WTC11 (cell line): ENCODE measurements at regions not wholly inside any gene's neighbourhood (a gene's known extent, or its start where the extent isn't known, plus 50 kb on each side); places are given as distances from the start of the nearest gene placed in this dataset.

ENCODE experiments used
- ATAC-seq: fragments of 200-7000 bp; cut with Tn5 transposase; 2 replicates; pipeline ENCODE4 v1.10.0; 2021; ENCODE audit warnings: mild to moderate bottlenecking, moderate library complexity
- CTCF ChIA-PET: fragments of 300-600 bp; sonication (Branson Sonifier 250); formaldehyde crosslinking; loops from one replicate; lab custom pipeline; 2021; ENCODE audit warnings: antibody characterized with exemption; lab: Charles Lee
- POLR2A ChIA-PET: fragments of 350-600 bp; sonication (Branson Sonifier 250); formaldehyde crosslinking; loops from one replicate; lab custom pipeline; 2021; ENCODE audit warnings: antibody characterized with exemption; lab: Charles Lee
- DNase-seq: peaks from one replicate; pipeline ENCODE4 v3.0.0; 2021; ENCODE audit warnings: low spot score
- H3K27ac Mint-ChIP-seq: 2 replicates; pipeline ENCODE4 v1.8.0; 2021; ENCODE audit warnings: mixed read lengths
- H3K27me3 Mint-ChIP-seq: 2 replicates; pipeline ENCODE4 v1.8.0; 2021; ENCODE audit warnings: low read depth, mild to moderate bottlenecking, moderate library complexity, mixed read lengths
- H3K36me3 Mint-ChIP-seq: 2 replicates; pipeline ENCODE4 v1.8.0; 2021; ENCODE audit warnings: mixed read lengths
- H3K4me1 Mint-ChIP-seq: 2 replicates; pipeline ENCODE4 v1.8.0; 2022; ENCODE audit warnings: mixed read lengths
- H3K4me3 Mint-ChIP-seq: 2 replicates; pipeline ENCODE4 v1.8.0; 2021; ENCODE audit warnings: mild to moderate bottlenecking, moderate library complexity, mixed read lengths
- H3K9me3 Mint-ChIP-seq: 2 replicates; pipeline ENCODE4 v1.8.0; 2021; ENCODE audit warnings: mixed read lengths
- ATF3 ChIP-seq: sonication (generic); formaldehyde crosslinking; conservative IDR thresholded peaks from 2 replicates; pipeline ENCODE4 v1.8.1; 2022; ENCODE audit warnings: mild to moderate bottlenecking, missing genetic modification reagents
- E2F4 ChIP-seq: sonication (generic); formaldehyde crosslinking; IDR thresholded peaks from 2 replicates; pipeline ENCODE4 v1.8.1; 2022; ENCODE audit warnings: low read depth, mild to moderate bottlenecking, moderate library complexity, missing genetic modification reagents, borderline replicate concordance
- E2F5 ChIP-seq: sonication (generic); formaldehyde crosslinking; IDR thresholded peaks from 2 replicates; pipeline ENCODE4 v1.8.1; 2022; ENCODE audit warnings: mild to moderate bottlenecking, moderate library complexity, missing genetic modification reagents
- ESRRA ChIP-seq: sonication (generic); formaldehyde crosslinking; IDR thresholded peaks from 2 replicates; pipeline ENCODE4 v1.8.1; 2022; ENCODE audit warnings: mild to moderate bottlenecking, missing genetic modification reagents, borderline replicate concordance
- FOXP4 ChIP-seq: sonication (generic); formaldehyde crosslinking; IDR thresholded peaks from 2 replicates; pipeline ENCODE4 v1.8.0; 2022; ENCODE audit warnings: mild to moderate bottlenecking, missing genetic modification reagents
- HMGA2 ChIP-seq: fragments of 250-450 bp; sonication (Bioruptor Pico); IDR thresholded peaks from 2 replicates; pipeline ENCODE4 v1.4.0; 2021; ENCODE audit warnings: mild to moderate bottlenecking, moderate library complexity
- JAZF1 ChIP-seq: fragments of 250-450 bp; sonication (Bioruptor Pico); IDR thresholded peaks from 2 replicates; pipeline ENCODE4 v1.9.0; 2021; ENCODE audit warnings: moderate library complexity, mild to moderate bottlenecking, inconsistent platforms
- JUN ChIP-seq: sonication (generic); formaldehyde crosslinking; IDR thresholded peaks from 2 replicates; pipeline ENCODE4 v1.8.0; 2023; ENCODE audit warnings: mild to moderate bottlenecking, missing genetic modification reagents
- MLX ChIP-seq: sonication (generic); formaldehyde crosslinking; IDR thresholded peaks from 2 replicates; pipeline ENCODE4 v1.8.1; 2023; ENCODE audit warnings: mild to moderate bottlenecking, missing genetic modification reagents, moderate library complexity
- MXD4 ChIP-seq: fragments of 250-450 bp; sonication (Bioruptor Pico); IDR thresholded peaks from 2 replicates; pipeline ENCODE4 v1.8.0; 2021; ENCODE audit warnings: mild to moderate bottlenecking, moderate library complexity, borderline replicate concordance
- NFATC4 ChIP-seq: fragments of 250-450 bp; sonication (Bioruptor Pico); IDR thresholded peaks from 2 replicates; pipeline ENCODE4 v1.9.0; 2021; ENCODE audit warnings: mild to moderate bottlenecking
- NFE2L1 ChIP-seq: sonication (generic); formaldehyde crosslinking; IDR thresholded peaks from 2 replicates; pipeline ENCODE4 v1.8.1; 2023; ENCODE audit warnings: missing genetic modification reagents
- NR1H2 ChIP-seq: sonication (generic); formaldehyde crosslinking; IDR thresholded peaks from 2 replicates; pipeline ENCODE4 v1.9.0; 2021; ENCODE audit warnings: mild to moderate bottlenecking, moderate library complexity, missing genetic modification reagents
- OVOL2 ChIP-seq: fragments of 250-450 bp; sonication (Bioruptor Pico); IDR thresholded peaks from 2 replicates; pipeline ENCODE4 v1.9.0; 2021; ENCODE audit warnings: mild to moderate bottlenecking, borderline replicate concordance
- RELA ChIP-seq: sonication (generic); formaldehyde crosslinking; IDR thresholded peaks from 2 replicates; pipeline ENCODE4 v1.8.1; 2022; ENCODE audit warnings: missing genetic modification reagents, mild to moderate bottlenecking, borderline replicate concordance
- SP1 ChIP-seq: sonication (generic); formaldehyde crosslinking; conservative IDR thresholded peaks from 2 replicates; pipeline ENCODE4 v1.8.1; 2022; ENCODE audit warnings: missing genetic modification reagents
- STAT6 ChIP-seq: sonication (generic); formaldehyde crosslinking; conservative IDR thresholded peaks from 2 replicates; pipeline ENCODE4 v1.8.1; 2023; ENCODE audit warnings: mild to moderate bottlenecking, low read depth, missing genetic modification reagents, moderate library complexity
- USF1 ChIP-seq: sonication (generic); formaldehyde crosslinking; IDR thresholded peaks from 2 replicates; pipeline ENCODE4 v1.8.0; 2022; ENCODE audit warnings: mild to moderate bottlenecking, missing genetic modification reagents
- ZBTB21 ChIP-seq: sonication (generic); formaldehyde crosslinking; IDR thresholded peaks from 2 replicates; pipeline ENCODE4 v1.8.1; 2023; ENCODE audit warnings: mild to moderate bottlenecking, missing genetic modification reagents, borderline replicate concordance
- ZNF121 ChIP-seq: sonication (generic); formaldehyde crosslinking; IDR thresholded peaks from 2 replicates; pipeline ENCODE4 v1.8.0; 2023; ENCODE audit warnings: missing genetic modification reagents
- ZNF219 ChIP-seq: sonication (generic); formaldehyde crosslinking; IDR thresholded peaks from 2 replicates; pipeline ENCODE4 v1.8.0; 2023; ENCODE audit warnings: missing genetic modification reagents, mild to moderate bottlenecking, borderline replicate concordance
- ZNF232 ChIP-seq: sonication (generic); formaldehyde crosslinking; IDR thresholded peaks from 2 replicates; pipeline ENCODE4 v1.8.0; 2022; ENCODE audit warnings: mild to moderate bottlenecking, missing genetic modification reagents
- ZNF396 ChIP-seq: fragments of 250-450 bp; sonication (Bioruptor Pico); IDR thresholded peaks from 2 replicates; pipeline ENCODE4 v1.8.0; 2021; ENCODE audit warnings: mild to moderate bottlenecking, moderate library complexity, borderline replicate concordance

GRCh38 chr13:34207334-34207733 is 389.4 kb downstream of the RFC3 start (continued):
- TF ChIP-seq USF1 (CRISPR knock-in tag) (no peak), JAZF1 (no peak), STAT6 (no peak), ZNF219 (CRISPR knock-in tag) (no peak)

- Mint-ChIP-seq H3K27ac (no peak overlapping the region), H3K9me3 (peaks cover 8% of the 10 kb centered on the region), H3K36me3 (peaks cover 7% of the 10 kb centered on the region; the same call in 1 of the 2 replicates), H3K27me3 (no peaks in the 10 kb centered on the region), H3K4me3 (no peak overlapping the region), H3K4me1 (peaks cover 4% of the 10 kb centered on the region)
- ChIA-PET POLR2A (no interaction called here), CTCF (no interaction called here)
- no peak for TF ChIP-seq SP1
- no peak for TF ChIP-seq HMGA2
- TF ChIP-seq ZBTB21, result no peak
- TF ChIP-seq RELA (CRISPR knock-in tag), result no peak
- TF ChIP-seq MLX (CRISPR knock-in tag), result no peak
- TF ChIP-seq FOXP4 (CRISPR knock-in tag), result no peak
- no peak for TF ChIP-seq OVOL2 (CRISPR knock-in tag)
- TF ChIP-seq E2F5, result no peak
- no peak for TF ChIP-seq ZNF232
- TF ChIP-seq JAZF1, result no peak
- no peak for DNase-seq
- no peak for ATAC-seq
Measured at GRCh38 chr13:34207872-34208271, 389.9 kb downstream of the RFC3 start.

- peaks cover 7% of the 10 kb centered on the region; the same call in 1 of the 2 replicates for H3K36me3 Mint-ChIP-seq
- no peak overlapping the region for H3K4me3 Mint-ChIP-seq
- ChIA-PET CTCF (no interaction called here), POLR2A (no interaction called here)
- peaks cover 8% of the 10 kb centered on the region for H3K9me3 Mint-ChIP-seq
- H3K27ac Mint-ChIP-seq, result no peak overlapping the region
- TF ChIP-seq RELA (CRISPR knock-in tag) (no peak), NFE2L1 (CRISPR knock-in tag) (no peak), NFATC4 (CRISPR knock-in tag) (no peak), E2F4 (CRISPR knock-in tag) (no peak), ATF3 (CRISPR knock-in tag) (no peak), E2F5 (no peak), ZNF396 (CRISPR knock-in tag) (no peak), JUN (CRISPR knock-in tag) (no peak), ZNF219 (CRISPR knock-in tag) (no peak), NR1H2 (CRISPR knock-in tag) (no peak), SP1 (no peak), MXD4 (no peak), ZNF121 (CRISPR knock-in tag) (no peak), ESRRA (CRISPR knock-in tag) (no peak)
- no peak for DNase-seq
- H3K27me3 Mint-ChIP-seq, result no peaks in the 10 kb centered on the region
- no peak for ATAC-seq
- H3K4me1 Mint-ChIP-seq, result peaks cover 4% of the 10 kb centered on the region
Measured at GRCh38 chr13:34208336-34208735, 390.4 kb downstream of the RFC3 start.
